ENCODE measurements at regions not wholly inside any gene's neighbourhood (a gene's known extent, or its start where the extent isn't known, plus 50 kb on each side); places are given as distances from the start of the nearest gene placed in this dataset.
A peak's percentile ranks its signal among the peaks of the same experiment; 100 is the strongest.

DNA sequence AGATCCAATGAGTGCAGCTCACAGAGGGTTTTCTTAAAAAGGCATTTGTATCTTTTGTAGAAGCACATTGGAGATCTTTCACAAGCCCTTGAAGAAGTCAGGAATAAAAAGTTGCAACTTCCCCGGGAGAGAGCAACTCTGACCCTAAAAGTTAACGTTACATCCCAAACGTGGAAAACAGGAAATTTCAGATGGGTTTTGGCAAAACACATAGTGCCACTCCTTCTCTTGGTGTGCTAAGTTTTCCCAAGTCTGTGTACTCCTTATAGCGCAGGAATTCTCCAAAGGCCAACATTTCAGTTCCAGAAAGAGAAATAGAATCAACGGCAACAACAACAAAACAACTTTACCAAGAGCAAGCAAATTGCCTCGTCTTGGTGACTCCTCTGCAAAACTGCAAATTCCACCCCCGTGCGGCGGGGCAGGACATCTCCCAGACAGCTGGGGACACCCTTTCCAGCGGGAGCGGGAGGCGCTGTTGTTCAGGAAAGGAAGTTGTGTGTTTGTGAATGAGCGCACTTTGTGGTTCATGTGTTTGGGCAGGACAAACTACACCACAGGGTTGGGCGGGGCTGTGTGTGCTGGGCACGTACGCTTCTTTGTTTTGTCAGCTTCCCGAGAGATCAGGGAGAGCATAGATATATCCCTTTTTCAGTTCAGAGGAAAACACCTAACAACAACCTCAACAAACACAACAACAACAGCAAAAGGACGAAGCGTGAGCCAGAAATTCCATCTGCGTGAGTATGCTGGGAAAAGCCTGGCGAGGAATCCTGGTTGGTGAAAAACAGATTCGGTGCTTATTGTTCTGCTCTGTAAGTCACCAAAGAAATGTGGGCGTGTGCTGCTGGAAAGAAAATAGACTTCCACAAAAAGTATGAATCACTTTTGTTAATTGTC is 294.7 kb upstream of the PITRM1 start:
- Histone ChIP-seq H3K9ac (ENCODE audit: low read depth in 1 of 2, low read length in 2 of 2) (peak overlapping the region in 1 of 2 donors; percentile 34), H3K4me3 (ENCODE audit: low read length in 2 of 2) (peak overlapping the region; percentile 23 to 27), H3K27ac (ENCODE audit: low read depth in 2 of 2, low read length in 2 of 2) (peak overlapping the region; percentile 59 to 71), H3K36me3 (ENCODE audit: control insufficient read depth in 2 of 2, insufficient read depth in 2 of 2, low read length in 2 of 2) (no peaks in the 10 kb centered on the region), H3K4me1 (ENCODE audit: control insufficient read depth in 2 of 2, insufficient read depth in 2 of 2, low read length in 2 of 2) (peaks cover 20 to 24% of the 10 kb centered on the region in 2 donors), H3K27me3 (ENCODE audit: control insufficient read depth in 2 of 2, insufficient read depth in 2 of 2, low read length in 2 of 2) (no peaks in the 10 kb centered on the region), H3K9me3 (ENCODE audit: control insufficient read depth in 2 of 2, low read length in 2 of 2) (no peaks in the 10 kb centered on the region)

DNA sequence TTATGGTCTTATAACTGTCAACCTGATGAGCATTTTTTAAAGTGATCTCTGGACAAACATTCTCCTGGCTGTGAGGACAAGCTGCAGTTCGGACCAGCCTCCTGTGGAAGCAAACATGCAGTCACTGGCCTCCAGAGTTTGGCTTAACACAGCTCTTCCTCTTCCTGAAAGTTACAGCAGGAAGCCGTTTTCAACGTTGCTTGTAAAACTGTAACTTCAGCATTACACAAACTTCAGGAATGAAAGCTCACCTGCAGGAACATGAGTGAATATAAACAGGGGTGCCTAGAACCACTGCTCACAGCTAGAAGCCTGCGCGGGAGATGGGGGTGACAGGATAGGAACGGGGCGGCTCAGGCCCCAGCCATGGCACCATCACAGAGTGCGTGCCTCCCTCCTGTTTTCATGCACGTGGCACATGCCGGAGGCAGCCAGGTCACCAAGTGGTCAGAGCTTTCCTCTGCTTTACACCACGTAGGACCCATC is 292.9 kb upstream of the PITRM1 start:
- H3K4me1 ChIP-seq (ENCODE audit: control insufficient read depth in 2 of 2, insufficient read depth in 2 of 2, low read length in 2 of 2), result peaks cover 16 to 19% of the 10 kb centered on the region in 2 donors
- no peaks in the 10 kb centered on the region for H3K36me3 ChIP-seq (ENCODE audit: control insufficient read depth in 2 of 2, insufficient read depth in 2 of 2, low read length in 2 of 2)
- H3K9me3 ChIP-seq (ENCODE audit: control insufficient read depth in 2 of 2, low read length in 2 of 2), result no peaks in the 10 kb centered on the region
- H3K27me3 ChIP-seq (ENCODE audit: control insufficient read depth in 2 of 2, insufficient read depth in 2 of 2, low read length in 2 of 2), result no peaks in the 10 kb centered on the region
- peak overlapping the region; percentile 87 to 90 for H3K27ac ChIP-seq (ENCODE audit: low read depth in 2 of 2, low read length in 2 of 2)
- peak overlapping the region; percentile 34 to 51 for H3K4me3 ChIP-seq (ENCODE audit: low read length in 2 of 2)
- peak overlapping the region; percentile 20 to 57 for H3K9ac ChIP-seq (ENCODE audit: low read depth in 1 of 2, low read length in 2 of 2)

DNA sequence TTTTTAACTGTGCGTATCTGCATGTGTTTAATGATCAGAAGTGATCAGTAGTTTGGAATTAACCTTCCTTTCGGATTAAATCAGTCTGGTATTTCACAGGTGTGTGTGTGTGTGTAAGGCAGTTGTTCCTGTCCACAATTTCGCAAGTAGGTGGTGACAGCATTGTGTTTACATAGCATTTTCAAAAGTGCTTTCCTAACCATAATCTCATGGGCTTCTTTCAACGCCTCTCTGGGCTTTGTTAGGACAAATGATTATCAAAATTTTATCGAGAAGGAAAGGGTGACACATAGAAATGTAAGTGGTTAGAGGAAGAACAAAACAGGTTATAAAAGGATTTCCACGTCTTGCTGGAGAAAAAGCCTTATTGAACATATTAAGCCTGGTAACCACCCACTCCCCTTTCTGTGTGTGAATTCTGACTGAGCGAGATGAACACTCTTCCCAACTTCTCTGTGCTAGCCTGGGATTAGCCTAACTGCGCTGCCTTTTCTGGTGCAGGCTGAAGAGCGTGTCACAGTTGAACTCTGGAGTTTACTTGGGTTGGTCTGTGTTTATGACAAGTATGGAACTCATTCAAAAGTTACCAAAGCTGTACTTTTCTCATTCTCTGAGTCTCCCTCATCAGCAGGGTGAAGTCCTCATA is 292.3 kb upstream of the PITRM1 start:
- Histone ChIP-seq H3K9me3 (ENCODE audit: control insufficient read depth in 2 of 2, low read length in 2 of 2) (no peaks in the 10 kb centered on the region), H3K4me3 (ENCODE audit: low read length in 2 of 2) (peak overlapping the region; percentile 34 to 51), H3K4me1 (ENCODE audit: control insufficient read depth in 2 of 2, insufficient read depth in 2 of 2, low read length in 2 of 2) (peaks cover 19% of the 10 kb centered on the region in 2 donors), H3K27ac (ENCODE audit: low read depth in 2 of 2, low read length in 2 of 2) (peak overlapping the region; percentile 87 to 90), H3K9ac (ENCODE audit: low read depth in 1 of 2, low read length in 2 of 2) (peak overlapping the region; percentile 20 to 57), H3K36me3 (ENCODE audit: control insufficient read depth in 2 of 2, insufficient read depth in 2 of 2, low read length in 2 of 2) (no peaks in the 10 kb centered on the region), H3K27me3 (ENCODE audit: control insufficient read depth in 2 of 2, insufficient read depth in 2 of 2, low read length in 2 of 2) (no peaks in the 10 kb centered on the region)

DNA sequence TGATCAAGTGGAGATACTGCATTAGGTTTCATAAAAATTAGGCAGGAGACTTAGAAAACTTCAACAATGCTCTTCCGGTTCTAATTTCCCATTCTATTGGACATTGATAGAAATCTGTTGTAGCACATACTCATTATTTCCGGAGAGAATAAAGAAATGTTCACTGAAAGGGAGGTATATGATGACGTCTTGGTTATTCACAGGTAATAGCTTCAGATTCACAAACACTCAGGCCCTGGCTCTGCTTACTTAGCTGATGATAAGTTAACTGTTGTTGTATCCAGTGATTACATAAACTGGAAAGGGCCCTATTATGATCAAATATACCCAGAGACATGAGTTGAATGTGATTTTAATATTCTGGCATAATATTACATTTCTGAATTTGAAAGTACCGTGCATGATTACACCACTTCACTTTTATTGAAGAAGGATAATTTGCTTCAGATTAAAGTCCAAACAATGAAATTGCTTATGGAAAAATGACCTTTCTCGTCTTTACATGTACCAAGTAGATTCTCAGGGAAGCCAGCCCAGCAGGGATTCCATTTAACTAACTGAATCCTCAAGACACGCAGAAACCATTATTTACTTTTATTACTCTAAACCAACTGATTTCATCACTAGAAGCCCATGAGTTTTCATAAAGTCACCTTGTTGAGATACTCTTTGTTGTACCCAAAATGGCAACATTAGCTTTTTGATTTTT is 288.0 kb upstream of the PITRM1 start:
- no peak overlapping the region for H3K4me3 ChIP-seq (ENCODE audit: low read length in 2 of 2)
- H3K27me3 ChIP-seq (ENCODE audit: control insufficient read depth in 2 of 2, insufficient read depth in 2 of 2, low read length in 2 of 2), result no peaks in the 10 kb centered on the region
- no peak overlapping the region for H3K9ac ChIP-seq (ENCODE audit: low read depth in 1 of 2, low read length in 2 of 2)
- H3K27ac ChIP-seq (ENCODE audit: low read depth in 2 of 2, low read length in 2 of 2), result peak overlapping the region; percentile 25 to 34
- H3K4me1 ChIP-seq (ENCODE audit: control insufficient read depth in 2 of 2, insufficient read depth in 2 of 2, low read length in 2 of 2), result peaks cover 8% of the 10 kb centered on the region in 2 donors
- no peaks in the 10 kb centered on the region for H3K9me3 ChIP-seq (ENCODE audit: control insufficient read depth in 2 of 2, low read length in 2 of 2)
- H3K36me3 ChIP-seq (ENCODE audit: control insufficient read depth in 2 of 2, insufficient read depth in 2 of 2, low read length in 2 of 2), result no peaks in the 10 kb centered on the region

DNA sequence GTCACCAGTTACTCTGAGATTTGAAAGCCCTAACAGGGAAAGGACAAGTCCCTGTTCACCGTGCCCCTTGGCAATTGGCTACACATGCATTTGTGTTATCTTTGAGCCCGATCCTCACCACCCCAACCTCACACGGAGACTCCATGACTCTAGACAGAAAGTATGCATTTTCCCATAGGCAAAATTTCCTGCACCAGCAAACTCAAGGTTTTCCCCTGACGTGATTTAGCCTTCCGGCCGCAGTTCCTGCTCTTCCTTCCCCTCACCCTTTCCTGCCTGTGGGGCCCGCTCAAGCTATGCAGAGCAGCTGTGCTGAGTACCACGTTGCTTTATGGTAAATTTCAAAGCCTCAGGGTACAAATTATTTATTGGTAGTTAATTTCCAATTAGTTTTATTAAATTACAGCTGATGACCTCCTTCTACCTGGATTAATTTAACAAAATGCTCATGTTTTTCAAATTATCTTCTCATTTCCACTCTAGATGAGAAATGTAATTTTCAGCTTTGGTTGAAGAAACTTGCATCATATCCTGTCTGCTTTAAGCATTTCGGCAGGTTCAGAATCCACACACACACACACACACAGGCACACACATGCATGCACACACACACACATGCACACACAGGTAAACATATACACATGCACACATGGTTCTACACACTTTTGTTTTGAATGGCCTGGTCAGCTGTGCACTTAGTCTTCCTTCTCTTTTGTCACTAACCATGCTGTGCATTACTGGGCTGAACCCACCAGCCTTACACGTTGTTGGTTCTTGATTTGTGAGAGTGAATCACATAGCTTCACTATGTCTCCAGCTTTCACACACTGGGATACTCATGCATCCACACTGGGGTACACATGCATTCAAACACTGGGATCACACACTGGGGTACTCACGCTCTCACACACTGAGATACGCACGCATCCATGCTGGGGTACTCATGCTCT is 283.1 kb upstream of the PITRM1 start:
- no peak overlapping the region for H3K27ac ChIP-seq (ENCODE audit: low read depth in 2 of 2, low read length in 2 of 2)
- H3K9ac ChIP-seq (ENCODE audit: low read depth in 1 of 2, low read length in 2 of 2), result no peak overlapping the region

DNA sequence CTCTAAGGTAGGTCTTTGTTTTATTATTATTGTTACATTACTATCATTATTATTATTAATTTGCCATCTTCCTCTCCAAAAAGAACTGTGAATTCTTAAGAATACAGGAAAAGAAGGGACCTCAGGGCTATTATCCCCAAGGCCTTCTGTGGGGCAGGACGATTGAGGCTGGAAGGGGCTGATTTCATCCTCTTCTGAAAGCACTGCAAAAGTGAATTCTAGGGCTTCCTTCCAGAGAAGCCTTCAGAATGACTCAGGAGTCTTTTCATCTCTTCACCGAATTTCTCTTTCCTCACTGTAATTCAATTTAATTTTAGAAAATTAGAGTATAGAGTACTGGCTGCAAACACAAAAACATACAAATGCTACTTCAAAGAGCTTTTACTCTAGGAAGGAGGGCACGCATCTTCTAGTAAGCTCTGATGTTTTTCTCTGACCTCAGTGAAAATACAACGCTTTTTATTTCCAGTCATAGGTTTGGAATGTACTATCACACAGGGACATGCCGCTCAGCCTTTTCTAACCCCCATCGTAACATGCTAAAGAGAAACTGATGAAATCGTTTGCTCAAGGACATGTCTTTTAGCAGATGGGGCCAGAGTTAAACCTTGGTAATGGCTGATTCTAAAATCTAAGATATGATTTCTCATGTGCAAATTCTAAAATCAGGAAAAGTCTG is 280.2 kb upstream of the PITRM1 start:
- Histone ChIP-seq H3K4me3 (ENCODE audit: low read length in 2 of 2) (no peak overlapping the region), H3K36me3 (ENCODE audit: control insufficient read depth in 2 of 2, insufficient read depth in 2 of 2, low read length in 2 of 2) (no peaks in the 10 kb centered on the region), H3K27me3 (ENCODE audit: control insufficient read depth in 2 of 2, insufficient read depth in 2 of 2, low read length in 2 of 2) (no peaks in the 10 kb centered on the region), H3K4me1 (ENCODE audit: control insufficient read depth in 2 of 2, insufficient read depth in 2 of 2, low read length in 2 of 2) (no peaks in the 10 kb centered on the region), H3K27ac (ENCODE audit: low read depth in 2 of 2, low read length in 2 of 2) (peak overlapping the region in 1 of 2 donors; percentile 22), H3K9me3 (ENCODE audit: control insufficient read depth in 2 of 2, low read length in 2 of 2) (no peaks in the 10 kb centered on the region), H3K9ac (ENCODE audit: low read depth in 1 of 2, low read length in 2 of 2) (no peak overlapping the region)

More for the DNA sequence above, 283.1 kb upstream of the PITRM1 start:
- H3K9me3 ChIP-seq (ENCODE audit: control insufficient read depth in 2 of 2, low read length in 2 of 2), result no peaks in the 10 kb centered on the region
- peaks cover 0 to 4% of the 10 kb centered on the region in 2 donors for H3K4me1 ChIP-seq (ENCODE audit: control insufficient read depth in 2 of 2, insufficient read depth in 2 of 2, low read length in 2 of 2)
- H3K27me3 ChIP-seq (ENCODE audit: control insufficient read depth in 2 of 2, insufficient read depth in 2 of 2, low read length in 2 of 2), result no peaks in the 10 kb centered on the region
- no peak overlapping the region for H3K4me3 ChIP-seq (ENCODE audit: low read length in 2 of 2)
- H3K36me3 ChIP-seq (ENCODE audit: control insufficient read depth in 2 of 2, insufficient read depth in 2 of 2, low read length in 2 of 2), result no peaks in the 10 kb centered on the region

DNA sequence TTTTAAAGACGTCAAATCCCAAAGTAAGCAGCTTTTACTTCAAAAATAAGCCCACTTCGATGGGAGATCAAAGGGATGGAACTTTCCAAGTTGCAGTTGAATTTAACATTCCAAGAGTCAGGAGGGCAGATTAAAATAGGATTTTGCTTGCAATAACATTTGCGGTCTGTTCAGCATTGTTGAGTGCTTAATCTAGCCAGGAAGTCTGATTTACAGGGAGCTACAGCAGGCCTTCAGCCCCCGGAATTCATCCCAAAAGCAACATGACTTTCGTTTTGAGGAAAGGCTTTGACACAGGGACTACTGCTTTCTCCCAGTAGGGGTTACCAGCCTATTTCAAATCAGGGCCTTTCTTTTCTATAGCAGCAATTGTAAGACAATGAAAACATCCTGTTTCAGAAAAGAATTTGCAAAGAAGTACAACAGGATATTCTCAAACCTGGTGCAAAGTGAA is 279.6 kb upstream of the PITRM1 start:
- H3K4me1 ChIP-seq (ENCODE audit: control insufficient read depth in 2 of 2, insufficient read depth in 2 of 2, low read length in 2 of 2), result no peaks in the 10 kb centered on the region
- H3K27me3 ChIP-seq (ENCODE audit: control insufficient read depth in 2 of 2, insufficient read depth in 2 of 2, low read length in 2 of 2), result no peaks in the 10 kb centered on the region
- H3K9ac ChIP-seq (ENCODE audit: low read depth in 1 of 2, low read length in 2 of 2), result no peak overlapping the region
- no peak overlapping the region for H3K4me3 ChIP-seq (ENCODE audit: low read length in 2 of 2)
- no peaks in the 10 kb centered on the region for H3K9me3 ChIP-seq (ENCODE audit: control insufficient read depth in 2 of 2, low read length in 2 of 2)
- no peaks in the 10 kb centered on the region for H3K36me3 ChIP-seq (ENCODE audit: control insufficient read depth in 2 of 2, insufficient read depth in 2 of 2, low read length in 2 of 2)
- peak overlapping the region in 1 of 2 donors; percentile 20 for H3K27ac ChIP-seq (ENCODE audit: low read depth in 2 of 2, low read length in 2 of 2)

DNA sequence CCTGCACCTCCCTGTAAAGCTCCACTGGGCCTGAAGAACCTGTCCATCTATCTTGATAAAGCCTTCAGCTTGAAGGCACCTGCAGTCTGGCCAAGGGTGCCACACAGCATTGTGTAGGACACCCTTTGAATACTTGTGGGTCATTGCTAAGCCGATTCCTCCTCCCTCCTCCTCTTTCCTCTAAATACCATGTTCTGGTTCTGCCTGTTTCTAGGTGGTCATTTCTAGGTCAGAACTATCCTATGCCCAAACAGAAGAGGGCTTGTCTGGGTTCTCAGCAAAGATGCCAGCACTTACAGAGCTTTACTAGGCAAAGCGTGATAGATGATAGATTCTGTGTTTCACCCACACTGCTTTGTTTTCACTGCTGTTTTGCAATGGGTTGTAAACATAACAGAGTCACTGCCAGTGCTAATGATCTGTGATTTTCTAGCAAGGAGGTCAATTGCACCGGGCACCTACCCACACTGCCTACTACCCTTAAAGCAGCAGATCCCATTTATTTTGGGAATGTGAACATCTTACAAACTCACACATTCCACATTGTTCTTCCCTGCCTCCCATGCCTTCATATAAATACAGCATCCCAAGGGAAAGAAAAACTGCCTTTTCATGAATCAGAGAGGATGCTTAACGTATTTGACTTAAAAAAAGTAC is 279.1 kb upstream of the PITRM1 start:
- peak overlapping the region in 1 of 2 donors; percentile 20 for H3K27ac ChIP-seq (ENCODE audit: low read depth in 2 of 2, low read length in 2 of 2)
- no peaks in the 10 kb centered on the region for H3K9me3 ChIP-seq (ENCODE audit: control insufficient read depth in 2 of 2, low read length in 2 of 2)
- H3K4me3 ChIP-seq (ENCODE audit: low read length in 2 of 2), result no peak overlapping the region
- no peaks in the 10 kb centered on the region for H3K4me1 ChIP-seq (ENCODE audit: control insufficient read depth in 2 of 2, insufficient read depth in 2 of 2, low read length in 2 of 2)
- H3K9ac ChIP-seq (ENCODE audit: low read depth in 1 of 2, low read length in 2 of 2), result no peak overlapping the region
- H3K27me3 ChIP-seq (ENCODE audit: control insufficient read depth in 2 of 2, insufficient read depth in 2 of 2, low read length in 2 of 2), result no peaks in the 10 kb centered on the region
- H3K36me3 ChIP-seq (ENCODE audit: control insufficient read depth in 2 of 2, insufficient read depth in 2 of 2, low read length in 2 of 2), result no peaks in the 10 kb centered on the region
